ENCODE measurements at regions not wholly inside any gene's neighbourhood (a gene's known extent, or its start where the extent isn't known, plus 50 kb on each side); places are given as distances from the start of the nearest gene placed in this dataset.
"Not testable (repeated sequence)": the region's sequence is repeated elsewhere in the genome, so short reads cannot be mapped to it uniquely, and the experiment has no call there.

GRCh38 chr11:121895919-121896318 lies 220.1 kb downstream of the BLID start:
- DNase-seq: no peak

GRCh38 chr11:121894581-121894980 lies 221.4 kb downstream of the BLID start:
- DNase-seq: no peak

GRCh38 chr11:121892863-121893262 lies 223.2 kb downstream of the BLID start:
- no peak for DNase-seq

GRCh38 chr11:121892131-121892681 lies 223.8 kb downstream of the BLID start:
- DNase-seq: no peak

- no peak for DNase-seq
Observed at GRCh38 chr11:121890946-121891515, 225.0 kb downstream of the BLID start.

- DNase-seq: no peak
Observed at GRCh38 chr11:121890377-121890776, 225.6 kb downstream of the BLID start.

GRCh38 chr11:121889931-121890330 lies 226.1 kb downstream of the BLID start:
- no peak for DNase-seq

- DNase-seq: no peak
Observed at GRCh38 chr11:121889186-121889585, 226.8 kb downstream of the BLID start.

- DNase-seq: no peak
Observed at GRCh38 chr11:121887976-121888557, 227.9 kb downstream of the BLID start.

- DNase-seq: no peak
Observed at GRCh38 chr11:121887569-121887968, 228.4 kb downstream of the BLID start.

- DNase-seq: no peak
Observed at GRCh38 chr11:121886996-121887395, 229.0 kb downstream of the BLID start.

GRCh38 chr11:121886005-121886734 lies 229.8 kb downstream of the BLID start:
- no peak for DNase-seq

GRCh38 chr11:121884626-121885025 lies 231.4 kb downstream of the BLID start:
- DNase-seq: no peak

- no peak for DNase-seq
Observed at GRCh38 chr11:121881806-121882205, 234.2 kb downstream of the BLID start.

GRCh38 chr11:121877152-121877551 lies 238.9 kb downstream of the BLID start:
- DNase-seq: no peak

GRCh38 chr11:121873766-121874165 lies 242.2 kb downstream of the BLID start:
- no peak for DNase-seq

GRCh38 chr11:121872356-121872755 lies 243.7 kb downstream of the BLID start:
- DNase-seq: no peak

GRCh38 chr11:121870206-121871045 lies 245.6 kb downstream of the BLID start:
- DNase-seq: no peak

- DNase-seq: no peak
Observed at GRCh38 chr11:121869478-121869877, 246.5 kb downstream of the BLID start.

GRCh38 chr11:121866754-121867153 lies 249.3 kb downstream of the BLID start:
- no peak for DNase-seq

- DNase-seq: no peak
Observed at GRCh38 chr11:121864660-121865059, 251.4 kb downstream of the BLID start.

GRCh38 chr11:121863126-121863525 lies 252.9 kb downstream of the BLID start:
- DNase-seq: no peak

- DNase-seq: not testable (repeated sequence)
Observed at GRCh38 chr11:121855138-121855537, 260.9 kb downstream of the BLID start.

All from activated CD4-positive, alpha-beta T cell treated with anti-CD3 and anti-CD28 coated beads, Interleukin-2, Interleukin-6, amounts not matched to agents 100 ng/mL and 50 ng/mL, durations not matched to agents 16 hours and 8 hours (primary cell).